ENCODE measurements at regions not wholly inside any gene's neighbourhood (a gene's known extent, or its start where the extent isn't known, plus 50 kb on each side); places are given as distances from the start of the nearest gene placed in this dataset.

DNA sequence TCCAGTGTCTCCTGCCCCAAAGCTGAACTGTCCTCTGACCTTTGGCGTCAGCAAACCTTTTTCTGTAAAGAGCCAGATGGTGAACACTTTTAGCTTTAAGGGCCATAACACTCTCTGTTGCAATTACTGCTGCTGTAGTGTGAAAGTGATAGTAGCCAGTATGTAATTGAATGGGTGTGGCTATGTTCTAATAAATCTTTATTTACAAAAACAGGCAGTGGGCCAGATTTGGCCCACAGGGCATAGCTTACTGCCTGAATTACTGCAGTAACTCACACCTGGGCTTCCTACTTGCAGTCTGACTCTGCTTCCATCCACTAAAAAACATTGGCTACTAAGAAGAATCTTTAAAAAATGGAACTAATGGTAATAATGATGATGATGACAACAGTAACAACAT, 68.0 kb upstream of the SLC6A11 start:
- Histone ChIP-seq H3K36me3 (ENCODE audit: low read depth, missing control alignments) (no peaks in the 10 kb centered on the region), H3K27ac (no peak overlapping the region), H3K4me1 (no peaks in the 10 kb centered on the region), H3K27me3 (no peaks in the 10 kb centered on the region), H3K9me3 (no peaks in the 10 kb centered on the region), H3K4me3 (no peak overlapping the region)
- no peak for TF ChIP-seq POLR2A (IDR thresholded peaks at IDR 0.05)
- TF ChIP-seq, protein P1, sequence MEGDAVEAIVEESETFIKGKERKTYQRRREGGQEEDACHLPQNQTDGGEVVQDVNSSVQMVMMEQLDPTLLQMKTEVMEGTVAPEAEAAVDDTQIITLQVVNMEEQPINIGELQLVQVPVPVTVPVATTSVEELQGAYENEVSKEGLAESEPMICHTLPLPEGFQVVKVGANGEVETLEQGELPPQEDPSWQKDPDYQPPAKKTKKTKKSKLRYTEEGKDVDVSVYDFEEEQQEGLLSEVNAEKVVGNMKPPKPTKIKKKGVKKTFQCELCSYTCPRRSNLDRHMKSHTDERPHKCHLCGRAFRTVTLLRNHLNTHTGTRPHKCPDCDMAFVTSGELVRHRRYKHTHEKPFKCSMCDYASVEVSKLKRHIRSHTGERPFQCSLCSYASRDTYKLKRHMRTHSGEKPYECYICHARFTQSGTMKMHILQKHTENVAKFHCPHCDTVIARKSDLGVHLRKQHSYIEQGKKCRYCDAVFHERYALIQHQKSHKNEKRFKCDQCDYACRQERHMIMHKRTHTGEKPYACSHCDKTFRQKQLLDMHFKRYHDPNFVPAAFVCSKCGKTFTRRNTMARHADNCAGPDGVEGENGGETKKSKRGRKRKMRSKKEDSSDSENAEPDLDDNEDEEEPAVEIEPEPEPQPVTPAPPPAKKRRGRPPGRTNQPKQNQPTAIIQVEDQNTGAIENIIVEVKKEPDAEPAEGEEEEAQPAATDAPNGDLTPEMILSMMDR (IDR thresholded peaks at IDR 0.05), result no peak
- intact Hi-C loops (cut with DNase I; ENCODE audit: low total_unique reads), result no loop called here
- DNase-seq, result no peak
- WGBS, 2 donors, result 55 to 56% methylated on average over 1 of the region's 1 CpG

DNA sequence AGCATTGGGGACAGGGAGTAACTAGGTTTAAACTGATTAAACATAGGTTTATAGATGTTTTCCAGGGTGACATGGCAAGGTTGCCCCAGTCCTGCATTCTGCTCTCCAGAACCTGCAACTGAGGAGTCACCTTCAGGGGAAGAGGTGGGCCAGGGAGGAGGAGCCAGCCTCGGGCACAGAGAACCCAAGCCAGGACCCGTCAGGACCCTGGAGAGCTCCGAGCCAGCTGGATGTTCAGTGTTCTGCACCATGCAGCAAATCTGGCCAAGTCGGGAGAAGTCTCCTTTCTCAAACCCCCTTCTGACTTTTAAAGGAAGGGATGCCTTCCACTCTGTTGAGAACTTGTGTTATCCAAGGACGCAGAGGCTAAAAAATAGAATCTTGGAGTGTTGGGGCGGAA, 62.1 kb upstream of the SLC6A11 start:
- no peaks in the 10 kb centered on the region for H3K27me3 ChIP-seq
- H3K27ac ChIP-seq, result no peak overlapping the region
- no peaks in the 10 kb centered on the region for H3K36me3 ChIP-seq (ENCODE audit: low read depth, missing control alignments)
- DNase-seq, result peak; percentile 72
- H3K9me3 ChIP-seq, result no peaks in the 10 kb centered on the region
- H3K4me1 ChIP-seq, result no peaks in the 10 kb centered on the region
- WGBS, 2 donors, result 10 to 12% methylated on average over 6 of the region's 6 CpGs
- TF ChIP-seq, protein P1 (IDR thresholded peaks at IDR 0.05), result no peak
- no peak for TF ChIP-seq POLR2A (IDR thresholded peaks at IDR 0.05)
- intact Hi-C loops (cut with DNase I; ENCODE audit: low total_unique reads), result loop anchor here (10.0 kb wide), 1 partner anchor 301 kb away; no protein-coding TSS in a partner anchor
- no peak overlapping the region for H3K4me3 ChIP-seq

DNA sequence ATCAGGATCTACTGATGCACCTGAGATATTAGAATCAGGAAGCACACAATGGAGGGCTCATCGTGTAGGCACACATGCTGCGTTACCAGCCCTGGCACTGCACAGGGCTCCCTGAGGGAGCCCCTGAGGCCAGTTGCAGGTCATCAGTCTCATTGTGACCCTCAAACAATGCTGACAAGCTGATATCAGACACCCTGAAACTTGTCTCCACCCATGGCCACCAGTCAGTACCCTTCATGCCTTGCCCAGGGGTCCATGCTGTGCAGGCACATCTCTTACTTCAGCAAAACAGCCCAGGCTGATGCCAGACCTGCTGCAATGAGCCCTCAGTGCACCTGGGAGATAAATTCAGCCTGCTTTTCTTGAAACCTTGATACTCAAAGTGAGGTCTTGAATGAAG, 59.5 kb upstream of the SLC6A11 start:
- 71 to 76% methylated on average over 2 of the region's 2 CpGs for WGBS, 2 donors
- no peaks in the 10 kb centered on the region for H3K36me3 ChIP-seq (ENCODE audit: low read depth, missing control alignments)
- DNase-seq, result no peak
- TF ChIP-seq, protein P1 (IDR thresholded peaks at IDR 0.05), result no peak
- no peak for TF ChIP-seq POLR2A (IDR thresholded peaks at IDR 0.05)
- no peaks in the 10 kb centered on the region for H3K9me3 ChIP-seq
- no peaks in the 10 kb centered on the region for H3K4me1 ChIP-seq
- intact Hi-C loops (cut with DNase I; ENCODE audit: low total_unique reads), result loop anchor here (5.0 to 10.0 kb wide), 2 partner anchors 186 to 298 kb away; no protein-coding TSS in a partner anchor
- H3K27ac ChIP-seq, result no peak overlapping the region
- no peaks in the 10 kb centered on the region for H3K27me3 ChIP-seq
- H3K4me3 ChIP-seq, result no peak overlapping the region

DNA sequence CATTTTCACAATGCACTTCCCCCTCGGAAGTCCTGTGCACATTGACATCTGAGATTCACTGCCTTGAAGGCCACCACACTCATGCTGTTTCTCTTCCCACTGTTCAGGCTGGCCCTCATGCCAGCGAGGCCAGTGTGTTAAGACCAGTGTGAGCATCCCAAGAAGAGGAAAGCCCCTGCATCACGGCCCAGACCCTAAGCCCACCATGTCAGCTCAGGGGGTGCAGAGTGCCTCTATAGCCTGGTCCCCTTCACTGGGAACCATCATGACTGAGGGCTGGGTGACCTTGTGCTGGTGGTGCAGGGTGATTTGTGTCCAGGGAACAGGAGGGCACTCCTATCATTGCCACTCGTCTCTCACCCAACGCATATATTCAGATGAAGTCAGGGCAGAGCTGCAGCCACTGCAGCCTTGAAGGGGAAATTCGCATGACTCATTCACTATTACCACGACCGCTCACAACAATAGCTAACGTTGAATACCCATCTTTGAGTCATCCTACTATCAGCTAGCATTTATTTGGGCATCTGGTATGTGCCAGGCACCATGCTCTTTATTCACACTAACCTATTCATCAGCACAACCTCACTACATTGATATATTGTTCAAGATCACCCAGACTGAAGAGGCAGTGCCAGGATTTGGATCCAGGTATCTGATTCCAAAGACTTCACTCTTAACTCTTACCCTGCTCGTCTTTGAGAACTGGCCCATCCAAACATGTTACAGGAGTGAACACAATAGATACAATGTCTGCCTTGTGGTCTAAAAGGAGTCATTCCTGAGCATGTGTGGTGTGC, 58.8 kb upstream of the SLC6A11 start:
- H3K4me3 ChIP-seq, result no peak overlapping the region
- TF ChIP-seq, protein P1 (IDR thresholded peaks at IDR 0.05), result no peak
- no peak for TF ChIP-seq POLR2A (IDR thresholded peaks at IDR 0.05)
- no peaks in the 10 kb centered on the region for H3K27me3 ChIP-seq
- no peaks in the 10 kb centered on the region for H3K9me3 ChIP-seq
- no peak overlapping the region for H3K27ac ChIP-seq
- no peak for DNase-seq
- no peaks in the 10 kb centered on the region for H3K36me3 ChIP-seq (ENCODE audit: low read depth, missing control alignments)
- intact Hi-C loops (cut with DNase I; ENCODE audit: low total_unique reads), result loop anchor here (5.0 to 10.0 kb wide), 2 partner anchors 185 to 298 kb away; no protein-coding TSS in a partner anchor
- 62 to 71% methylated on average over 8 to 10 of the region's 10 CpGs for WGBS, 2 donors
- no peaks in the 10 kb centered on the region for H3K4me1 ChIP-seq

DNA sequence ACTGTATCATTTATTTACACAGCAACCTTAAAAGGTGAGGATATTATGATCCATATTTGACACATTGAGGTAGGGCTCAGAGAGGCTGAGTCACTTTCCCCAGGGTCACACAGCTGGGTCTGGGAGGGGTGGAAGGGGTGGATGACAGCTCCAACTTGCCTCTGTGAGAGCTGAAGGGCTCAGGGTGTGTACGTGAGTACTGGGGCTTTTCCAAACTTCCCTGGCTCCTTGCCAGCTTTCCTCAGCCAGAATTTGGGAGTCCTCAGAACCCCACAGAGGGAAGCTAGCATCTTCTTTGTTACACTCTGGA, 58.3 kb upstream of the SLC6A11 start:
- H3K27ac ChIP-seq, result no peak overlapping the region
- intact Hi-C loops (cut with DNase I; ENCODE audit: low total_unique reads), result loop anchor here (5.0 to 10.0 kb wide), 2 partner anchors 185 to 297 kb away; no protein-coding TSS in a partner anchor
- TF ChIP-seq, protein P1 (IDR thresholded peaks at IDR 0.05), result no peak
- no peak for TF ChIP-seq POLR2A (IDR thresholded peaks at IDR 0.05)
- 31 to 33% methylated on average over 1 of the region's 1 CpG for WGBS, 2 donors
- H3K4me3 ChIP-seq, result no peak overlapping the region
- H3K4me1 ChIP-seq, result no peaks in the 10 kb centered on the region
- H3K9me3 ChIP-seq, result no peaks in the 10 kb centered on the region
- no peak for DNase-seq
- H3K27me3 ChIP-seq, result no peaks in the 10 kb centered on the region
- no peaks in the 10 kb centered on the region for H3K36me3 ChIP-seq (ENCODE audit: low read depth, missing control alignments)

Data from testis (tissue), 2 donors.